AG20443 (cell line): ENCODE measurements at regions not wholly inside any gene's neighbourhood (a gene's known extent, or its start where the extent isn't known, plus 50 kb on each side); places are given as distances from the start of the nearest gene placed in this dataset.
A peak's percentile ranks its signal among the peaks of the same experiment; 100 is the strongest.

ENCODE experiments used
- DNase-seq: peaks from one replicate; pipeline ENCODE4 v3.0.0; 2012; ENCODE audit warnings: low spot score, mixed read lengths

DNA sequence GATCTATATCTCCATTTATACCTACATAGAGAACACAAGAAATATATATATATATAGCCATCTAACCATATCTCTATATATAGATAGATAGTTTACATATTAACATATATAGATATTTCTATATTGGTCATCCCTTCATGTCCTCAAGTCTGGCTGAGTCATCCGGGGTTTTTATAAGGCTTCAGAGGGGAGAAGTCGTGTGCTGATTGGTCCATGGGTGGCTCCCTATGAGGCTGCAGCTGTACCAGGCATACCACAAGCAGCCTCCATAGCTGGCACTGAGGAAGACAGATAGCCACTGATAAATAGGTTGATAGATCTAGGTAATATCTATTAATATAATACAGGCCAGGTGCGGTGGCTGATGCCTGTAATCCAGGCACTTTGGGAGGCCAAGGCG, 618.3 kb upstream of the SETBP1 start:
- no peak for DNase-seq

DNA sequence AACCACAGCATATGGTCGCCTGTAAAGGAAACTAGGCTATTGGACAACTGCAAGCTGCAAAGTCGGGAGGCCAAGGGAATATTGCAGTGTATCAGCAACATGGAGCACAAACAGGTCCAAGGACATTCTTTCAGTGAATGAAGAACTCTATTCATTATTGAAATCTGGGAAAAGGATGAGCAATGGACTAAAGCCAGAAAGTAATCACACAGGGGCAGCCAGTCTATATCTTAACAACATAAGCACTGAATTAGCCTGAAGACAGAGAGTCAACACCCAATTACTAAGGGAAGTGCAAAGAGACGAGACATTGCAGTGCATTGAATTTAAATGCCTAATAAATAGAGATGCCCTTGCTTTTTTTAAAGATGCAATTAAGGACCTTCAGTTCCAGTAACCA, 615.5 kb upstream of the SETBP1 start:
- no peak for DNase-seq

DNA sequence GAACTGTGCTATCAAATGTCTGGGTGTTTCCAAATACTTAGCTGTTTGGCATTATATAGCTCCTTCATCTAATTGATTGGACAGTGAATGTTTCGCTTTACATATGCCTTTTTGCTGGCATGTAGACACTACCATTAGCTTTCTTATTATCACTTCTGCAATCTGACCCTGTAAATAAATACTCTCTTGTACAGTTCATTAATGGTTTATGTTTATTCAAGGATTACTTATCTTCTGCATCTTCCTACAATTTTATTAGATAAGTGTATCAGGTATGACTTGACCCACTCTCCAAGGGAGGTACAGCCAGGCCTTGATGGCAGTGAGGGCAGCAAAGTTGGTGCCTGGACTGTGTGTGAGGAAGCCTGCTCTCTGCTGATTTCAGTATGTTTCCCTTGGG, 614.1 kb upstream of the SETBP1 start:
- DNase-seq = no peak

DNA sequence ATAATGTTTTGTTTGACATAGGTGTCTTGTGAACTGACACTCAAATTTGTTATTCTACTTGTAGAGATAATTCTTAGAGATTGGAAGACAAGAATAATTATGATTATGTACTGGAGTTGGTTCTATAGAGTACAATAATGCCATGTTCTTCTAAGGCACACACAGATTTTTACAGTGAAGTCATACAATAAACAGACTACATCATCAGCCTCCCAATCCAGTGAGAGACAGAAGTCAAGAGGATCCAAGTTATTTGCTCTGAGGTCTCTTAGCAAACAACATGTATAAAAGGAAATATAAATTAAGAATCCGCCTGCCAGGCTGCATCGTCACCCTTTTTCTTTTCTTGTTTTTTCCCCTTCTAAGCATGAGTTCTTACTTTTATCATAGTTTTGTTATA, 613.5 kb upstream of the SETBP1 start:
- no peak for DNase-seq

DNA sequence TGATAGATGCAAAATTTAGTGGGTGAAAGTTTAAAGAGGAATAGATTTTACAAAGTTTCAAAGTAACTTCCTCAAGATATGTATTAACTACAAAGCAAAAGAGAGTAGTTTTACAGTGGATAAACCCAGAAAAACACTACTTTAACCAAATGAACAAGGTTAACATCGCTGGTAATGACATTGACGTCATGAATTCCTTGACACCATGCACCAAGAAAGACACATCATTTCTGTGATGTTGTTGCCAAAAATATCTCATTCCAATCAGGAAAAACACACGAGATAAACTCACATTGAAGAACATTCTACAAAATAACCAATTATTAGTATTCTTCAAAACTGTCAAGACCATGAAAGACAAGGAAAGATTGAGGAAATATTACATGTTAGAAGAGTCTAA, 605.6 kb upstream of the SETBP1 start:
- no peak for DNase-seq

DNA sequence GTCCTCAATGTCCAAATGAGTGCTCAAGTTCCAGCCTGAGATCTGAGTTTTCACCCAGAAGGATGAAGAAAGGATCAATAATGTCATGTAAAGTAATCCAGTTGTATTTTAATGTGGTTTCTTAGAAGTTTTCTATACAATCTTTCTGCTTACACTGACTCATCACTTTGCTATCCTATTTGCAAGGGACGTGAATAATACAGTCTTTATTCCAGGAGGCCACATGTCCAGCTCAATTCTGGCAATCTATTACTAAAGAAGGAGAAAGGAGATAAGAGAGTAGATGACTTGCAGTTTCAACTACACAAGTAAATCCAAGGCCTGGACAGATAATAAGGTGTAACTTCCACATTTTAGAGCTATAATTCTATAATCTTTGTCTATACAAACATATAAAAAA, 601.1 kb upstream of the SETBP1 start:
- DNase-seq = no peak

DNA sequence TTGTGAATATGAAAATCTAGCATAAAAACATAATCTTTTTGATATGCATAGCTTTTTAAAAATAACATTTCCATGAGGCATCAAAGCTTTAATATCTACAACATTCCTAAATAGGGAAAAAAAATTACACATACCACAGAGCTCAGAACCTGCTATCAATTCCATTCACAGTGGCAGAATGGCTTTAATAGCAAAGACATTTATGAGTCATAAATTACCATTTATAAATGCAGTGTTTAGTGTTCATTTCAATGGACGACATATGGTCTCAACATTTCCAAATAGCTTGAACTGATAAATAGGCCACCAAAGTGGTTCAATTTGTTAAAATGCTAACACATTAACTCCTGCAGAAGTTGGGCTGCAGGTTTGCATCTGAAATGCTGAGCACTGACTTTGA, 600.6 kb upstream of the SETBP1 start:
- no peak for DNase-seq

DNA sequence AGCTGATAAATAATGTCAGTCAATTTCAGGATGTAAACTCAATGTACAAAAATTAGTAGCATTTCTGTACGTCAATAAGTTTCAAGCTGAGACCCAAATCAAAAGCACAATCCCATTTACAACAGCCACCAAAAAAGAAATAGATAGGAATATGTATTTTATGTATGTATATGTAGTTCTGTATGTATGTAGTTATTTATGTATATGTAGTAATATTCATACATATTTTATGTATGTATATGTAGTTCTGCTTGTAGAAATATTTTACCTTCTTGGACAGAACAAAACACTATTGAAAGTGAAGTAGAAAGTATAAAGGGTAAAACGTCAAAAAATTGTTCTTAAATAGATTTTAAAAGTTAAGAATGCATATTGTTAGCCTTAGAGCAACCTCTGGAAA, 591.0 kb upstream of the SETBP1 start:
- DNase-seq = no peak

DNA sequence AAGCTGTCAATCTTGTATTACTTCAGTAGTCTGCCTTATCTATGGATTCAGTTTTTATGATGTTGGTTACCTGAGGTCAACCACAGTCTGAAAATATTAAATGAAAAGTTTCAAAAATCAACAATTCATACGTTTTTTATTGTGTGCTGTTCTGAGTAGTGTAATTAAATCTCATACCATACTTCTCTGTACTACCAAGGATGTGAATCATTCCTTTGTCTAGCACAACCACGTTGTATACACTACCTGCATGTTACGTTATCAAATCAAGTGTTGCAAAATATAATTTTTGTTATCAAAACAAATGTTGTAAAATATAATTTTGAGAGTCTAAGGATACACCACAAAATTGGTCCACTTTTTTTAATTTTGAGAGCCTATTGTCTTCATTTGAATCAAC, 590.2 kb upstream of the SETBP1 start:
- DNase-seq = no peak

DNA sequence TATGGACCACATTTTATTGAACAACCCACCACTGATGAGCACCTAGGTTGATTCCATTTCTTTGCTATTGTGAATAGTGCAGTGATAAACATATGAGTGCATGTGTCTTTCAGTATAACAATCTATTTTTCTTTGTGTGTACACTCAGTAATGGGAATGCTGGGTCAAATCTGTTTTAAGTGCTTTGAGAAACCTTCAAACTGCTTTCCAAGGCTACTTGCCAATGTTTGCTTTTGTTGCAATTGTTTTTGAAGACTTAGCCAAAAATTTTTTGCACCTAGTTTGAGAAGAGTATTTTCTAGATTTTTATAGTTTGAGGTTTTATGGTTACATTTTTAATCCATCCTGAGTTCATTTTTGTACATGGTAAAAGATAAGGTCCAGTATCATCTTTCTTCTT, 587.4 kb upstream of the SETBP1 start:
- no peak for DNase-seq

DNA sequence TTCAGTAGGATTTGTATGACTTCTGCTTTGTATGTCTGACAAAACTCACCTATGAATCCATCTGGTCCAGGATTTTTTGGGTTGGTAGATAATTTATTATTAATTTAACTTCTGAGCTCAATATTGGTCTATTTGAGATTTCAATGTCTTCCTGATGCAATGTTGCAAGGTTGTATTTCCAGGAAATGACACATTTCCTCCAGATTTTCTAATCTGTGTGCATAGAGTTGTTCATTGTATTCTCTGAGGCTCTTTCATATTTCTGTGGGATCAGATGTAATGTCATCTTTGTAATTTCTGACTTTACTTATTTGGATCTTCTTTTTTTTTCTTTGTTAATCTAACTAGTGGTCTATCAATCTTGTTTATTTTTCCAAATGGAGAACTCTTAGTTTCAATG, 584.7 kb upstream of the SETBP1 start:
- DNase-seq = no peak

DNA sequence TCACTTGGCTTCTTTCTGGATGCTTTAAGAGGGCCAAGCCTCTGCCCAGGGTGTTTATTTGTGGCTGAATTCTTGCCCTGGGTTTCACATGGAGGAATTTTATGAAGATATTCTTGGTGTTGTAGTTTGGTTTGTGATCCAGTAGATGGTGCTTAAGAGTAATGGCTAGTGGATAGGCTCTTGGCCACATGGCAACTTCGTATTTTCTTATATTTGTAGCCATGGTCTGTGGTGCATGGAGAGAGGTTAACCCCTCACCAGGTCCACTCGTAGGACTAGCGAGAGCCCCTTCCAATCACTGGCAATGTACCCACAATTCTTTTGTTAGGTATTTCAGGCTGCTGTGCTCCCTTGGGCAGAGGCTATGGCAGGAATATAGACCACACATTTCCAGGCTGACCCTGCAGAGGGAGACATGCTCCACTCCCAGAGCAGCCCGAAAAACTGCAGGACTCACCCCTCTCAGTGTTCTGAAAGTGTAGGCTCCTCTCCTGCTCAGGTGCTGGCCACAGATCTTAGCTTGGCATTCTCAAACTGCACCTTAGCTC, 582.1 kb upstream of the SETBP1 start:
- peak; percentile 71 for DNase-seq

DNA sequence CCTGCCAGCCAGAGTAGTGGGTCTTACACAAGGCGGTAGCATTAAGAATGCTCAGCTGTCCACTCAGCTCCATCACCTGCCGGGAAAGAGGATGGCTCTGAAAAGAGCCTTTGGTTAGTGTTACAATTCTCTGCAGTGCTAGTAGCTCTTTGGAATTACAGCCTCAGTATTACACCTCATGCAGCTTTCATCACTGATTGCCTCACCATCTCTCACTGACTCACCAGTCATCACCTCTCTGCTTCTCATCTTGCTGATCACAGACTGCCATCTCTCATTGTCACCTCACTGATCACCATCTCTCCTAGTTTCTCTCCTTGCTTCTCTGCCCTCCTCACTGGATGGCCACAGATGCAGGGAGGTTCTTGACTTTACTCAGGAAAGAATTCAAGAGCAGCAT, 573.5 kb upstream of the SETBP1 start:
- no peak for DNase-seq

DNA sequence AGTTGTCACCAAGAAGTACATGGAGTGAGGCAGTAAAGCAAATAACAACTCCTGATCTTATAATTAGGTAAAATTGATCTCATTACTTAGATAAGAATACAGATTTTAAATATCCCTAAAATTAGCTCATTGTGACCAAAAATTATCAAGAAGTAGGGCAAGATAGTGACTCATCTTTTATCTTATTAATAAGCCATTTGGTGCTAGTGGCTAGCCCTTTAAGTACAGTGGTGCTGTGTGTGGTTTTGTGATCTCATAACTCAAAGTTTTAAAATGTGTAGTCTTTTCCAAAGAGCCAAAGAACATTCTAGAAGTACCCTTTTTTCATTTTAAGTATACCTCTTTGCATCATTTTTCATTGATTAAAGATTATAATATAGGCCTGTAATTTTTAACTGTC, 569.4 kb upstream of the SETBP1 start:
- DNase-seq = no peak

DNA sequence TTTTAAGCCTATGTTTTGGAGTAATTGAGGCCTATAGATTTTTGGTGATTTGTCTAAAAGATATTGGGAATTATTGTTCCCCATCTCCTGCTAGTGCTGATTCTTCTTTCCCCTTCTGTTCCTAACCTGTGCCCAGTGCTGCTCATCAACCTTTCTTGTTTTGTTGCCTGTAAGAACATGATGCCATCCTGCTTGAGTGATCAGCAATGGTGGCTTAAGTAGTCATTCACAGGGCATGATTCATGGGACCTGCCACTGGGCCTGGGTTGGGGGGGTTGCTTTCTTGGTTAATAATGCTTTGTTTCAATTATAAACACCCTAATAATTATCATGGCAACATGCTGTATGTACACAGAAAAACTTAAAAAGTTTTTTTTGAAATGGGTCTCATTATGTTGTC, 562.9 kb upstream of the SETBP1 start:
- no peak for DNase-seq

DNA sequence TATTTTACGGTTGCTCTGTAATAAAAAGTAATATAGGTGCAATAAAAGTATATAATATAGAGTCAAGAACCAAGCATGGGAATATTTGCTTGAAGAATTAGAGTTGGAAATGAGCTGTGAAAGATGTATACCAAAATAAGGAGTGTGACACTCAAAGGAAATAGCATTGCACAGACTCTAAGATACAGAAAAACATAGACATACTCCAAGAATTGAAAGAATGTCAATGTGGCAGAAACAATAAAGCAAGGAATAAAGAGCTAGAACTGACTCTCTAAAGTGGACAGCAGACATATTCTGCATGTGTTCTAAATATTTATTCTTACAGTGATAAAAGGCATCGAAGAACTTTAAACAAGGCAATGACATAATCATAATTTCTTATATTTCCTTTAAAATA, 561.1 kb upstream of the SETBP1 start:
- DNase-seq = no peak

DNA sequence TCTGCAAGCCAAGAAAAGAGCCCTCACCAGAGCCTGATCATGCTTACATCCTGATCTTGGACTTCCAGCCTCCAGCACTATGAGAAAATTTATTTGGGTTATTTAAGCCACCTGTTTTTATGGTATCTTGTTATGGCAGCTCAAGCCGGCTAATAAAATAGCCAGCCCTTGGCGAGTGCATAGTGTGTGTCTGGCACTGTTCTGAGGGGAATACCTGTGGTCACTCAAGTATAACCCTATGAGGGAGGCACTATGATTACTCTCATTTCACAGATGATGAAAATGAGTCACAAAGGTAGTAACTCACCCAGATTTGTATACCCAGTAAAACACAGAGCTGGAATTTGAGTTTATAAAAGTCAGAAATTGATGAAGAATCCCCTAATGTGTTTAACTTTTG, 556.9 kb upstream of the SETBP1 start:
- no peak for DNase-seq

DNA sequence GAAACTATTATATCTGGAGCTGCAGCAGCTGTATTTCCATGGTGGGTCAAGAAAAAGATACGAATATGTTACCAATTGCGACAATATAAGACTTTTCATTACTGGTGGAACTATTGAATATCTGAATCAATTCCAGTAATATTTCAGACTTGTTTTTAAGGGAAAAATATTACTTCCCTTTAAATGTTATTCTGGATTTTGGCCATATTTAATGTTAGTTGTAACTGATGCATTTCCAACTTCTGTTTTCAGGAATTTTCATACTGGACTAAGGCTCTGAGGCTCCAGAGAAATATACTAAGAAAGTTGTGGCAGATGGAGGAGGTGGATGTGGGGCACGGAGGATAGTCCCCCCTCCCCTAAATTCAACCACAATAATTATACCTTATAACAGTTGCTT, 555.2 kb upstream of the SETBP1 start:
- DNase-seq = no peak

DNA sequence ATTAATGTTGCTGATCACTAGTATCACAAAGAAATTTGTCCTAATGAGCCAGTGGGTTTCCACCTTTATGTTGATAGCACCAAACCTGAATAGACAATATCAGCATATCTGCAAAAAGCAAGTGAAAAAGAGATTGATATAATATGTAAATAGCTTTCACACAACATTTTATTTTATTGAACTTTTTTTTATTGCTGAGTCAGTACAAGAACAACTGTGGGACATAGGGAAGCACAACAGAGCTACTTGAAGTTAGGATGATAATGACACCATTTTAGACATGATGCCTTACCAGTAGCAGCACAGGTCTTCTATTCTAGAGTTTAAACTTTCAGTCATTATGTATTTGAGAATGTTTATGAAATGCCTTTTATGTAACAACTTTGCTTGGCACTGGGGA, 554.1 kb upstream of the SETBP1 start:
- DNase-seq = no peak

DNA sequence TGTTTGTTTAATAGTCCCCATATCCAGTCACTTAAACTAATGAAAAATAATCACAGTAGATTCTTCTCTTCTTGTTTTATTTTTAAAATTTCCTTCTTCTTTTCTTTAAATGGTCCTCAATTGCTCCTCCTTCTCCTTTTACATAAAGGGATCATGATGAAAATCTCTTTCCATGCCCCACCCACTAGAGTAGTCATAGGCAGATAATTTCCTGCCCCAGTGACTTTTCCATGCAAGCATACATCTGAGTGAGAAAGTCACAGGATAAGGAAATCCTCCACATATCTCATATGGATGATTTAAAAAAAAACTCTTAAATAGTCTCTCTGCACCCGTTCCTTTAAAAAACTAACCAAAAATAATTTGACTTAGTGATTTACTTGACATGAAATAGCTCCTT, 552.3 kb upstream of the SETBP1 start:
- peak; percentile 23 for DNase-seq

DNA sequence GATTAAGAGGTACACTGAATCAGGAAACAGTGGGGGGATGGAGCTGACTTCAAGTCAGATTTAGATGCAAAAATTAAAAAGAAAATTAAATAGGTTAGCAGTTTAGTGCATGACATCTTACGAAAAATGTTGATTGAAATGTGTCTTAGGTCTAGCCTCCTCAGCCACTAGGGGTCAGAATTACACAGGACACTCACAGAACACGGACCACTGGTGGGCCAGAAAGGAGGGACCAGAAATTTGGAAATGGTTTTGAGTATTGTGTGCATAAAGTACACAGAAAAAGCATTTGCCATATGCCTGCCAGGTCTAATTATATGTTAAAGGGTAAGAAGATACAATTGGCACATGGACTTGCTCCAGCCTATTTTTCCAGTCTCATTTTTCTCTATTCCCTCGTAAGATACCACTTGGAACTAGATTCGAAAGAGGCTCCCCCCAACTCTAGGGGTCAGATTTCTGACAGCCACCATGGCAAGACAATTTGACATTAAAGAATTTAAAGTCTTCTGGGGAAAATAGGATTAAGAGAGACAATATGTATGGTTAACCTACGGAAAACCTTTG, 550.2 kb upstream of the SETBP1 start:
- peak; percentile 54 for DNase-seq

DNA sequence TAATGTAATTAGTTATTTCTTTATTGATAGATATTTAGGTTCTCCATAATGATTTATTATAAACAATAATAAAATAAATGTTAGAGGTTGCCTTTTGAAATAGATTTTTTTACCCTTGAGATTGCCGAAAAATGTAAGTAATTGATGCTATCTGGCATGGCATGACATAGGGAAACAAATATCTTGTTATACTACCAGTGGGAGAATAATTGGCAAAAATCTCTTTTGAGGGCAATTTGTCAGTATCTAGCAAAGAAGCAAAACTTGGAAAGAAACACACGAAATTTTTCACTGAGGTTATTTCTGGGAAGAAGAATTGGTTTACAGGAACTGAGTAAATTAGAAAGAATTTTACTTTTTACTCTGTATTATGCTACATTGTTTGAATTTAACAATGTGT, 547.2 kb upstream of the SETBP1 start:
- no peak for DNase-seq

DNA sequence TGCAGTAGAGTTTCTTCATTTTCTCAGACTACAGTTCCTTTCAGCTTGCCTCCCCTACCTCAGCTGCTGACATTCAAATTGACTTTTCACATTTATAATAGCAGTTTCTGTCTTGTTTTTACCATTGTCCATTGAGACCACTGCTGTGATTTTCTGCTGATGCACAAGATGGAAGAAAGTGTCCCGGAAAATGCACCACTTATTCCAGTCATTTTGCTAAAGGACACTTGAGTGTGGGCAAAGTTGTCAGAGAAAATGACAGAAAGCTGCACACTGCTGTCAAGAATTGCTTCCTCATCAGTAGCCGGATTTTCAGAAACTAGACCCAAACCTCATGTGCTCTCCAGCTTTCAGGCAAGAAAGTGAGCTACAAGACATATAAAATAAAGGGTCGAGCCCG, 546.2 kb upstream of the SETBP1 start:
- DNase-seq = no peak

DNA sequence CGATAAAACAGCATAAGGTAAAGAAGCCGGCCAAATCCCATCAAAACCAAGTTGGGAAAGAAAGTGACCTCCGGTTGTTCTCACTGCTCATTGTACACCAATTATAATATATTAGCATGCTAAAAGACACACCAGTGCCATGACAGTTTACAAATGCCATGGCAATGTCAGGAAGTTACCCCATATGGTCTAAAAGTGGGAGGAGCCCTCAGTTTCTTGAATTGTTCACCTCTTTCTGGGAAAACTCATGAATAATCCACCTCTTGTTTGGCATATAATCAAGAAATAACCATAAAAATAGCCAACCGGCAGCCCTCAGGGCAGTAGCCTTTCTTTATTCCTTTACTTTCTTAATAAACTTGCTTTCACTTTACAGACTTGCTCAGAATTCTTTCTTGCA, 544.9 kb upstream of the SETBP1 start:
- no peak for DNase-seq

DNA sequence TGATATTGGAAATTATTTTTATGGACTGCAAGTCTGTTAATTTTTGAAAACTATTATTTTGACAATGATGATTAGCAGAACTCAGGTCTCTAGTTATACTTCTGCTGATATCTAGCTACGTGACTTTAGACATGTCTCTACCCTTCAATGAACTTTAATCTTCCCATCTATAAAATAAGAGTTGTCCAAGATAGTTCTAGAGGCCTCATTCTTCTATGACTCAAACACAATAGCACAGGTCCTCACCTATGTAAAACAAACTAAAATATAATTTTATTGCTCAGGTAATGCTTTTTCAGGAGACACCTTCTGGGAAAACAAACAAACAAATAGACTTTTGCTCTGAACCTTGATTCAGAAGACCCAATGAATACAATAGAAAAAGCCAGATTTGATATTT, 544.4 kb upstream of the SETBP1 start:
- DNase-seq = no peak
